Limb (tissue), 2 donors: ENCODE measurements at regions not wholly inside any gene's neighbourhood (a gene's known extent, or its start where the extent isn't known, plus 50 kb on each side); places are given as distances from the start of the nearest gene placed in this dataset.

Experiments
- DNase-seq, 2 donors: peaks; one replicate each; pipeline ENCODE4 v3.0.0-alpha.2; 2016; ENCODE audit errors: extremely low spot score in 2 of 2

- peak in 1 of 2 donors; percentile 5 for DNase-seq
Observed at GRCh38 chr9:7402334-7403027, 397.1 kb downstream of the DMAC1 start.

GRCh38 chr9:7401116-7401515, 398.5 kb downstream of the DMAC1 start:
- no peak for DNase-seq

GRCh38 chr9:7394002-7394774, 405.4 kb downstream of the DMAC1 start:
- no peak for DNase-seq

- no peak for DNase-seq
Observed at GRCh38 chr9:7392148-7392547, 407.4 kb downstream of the DMAC1 start.

- no peak for DNase-seq
Observed at GRCh38 chr9:7388755-7389154, 410.8 kb downstream of the DMAC1 start.

- no peak for DNase-seq
Observed at GRCh38 chr9:7387840-7388239, 411.7 kb downstream of the DMAC1 start.

GRCh38 chr9:7382304-7382703, 417.3 kb downstream of the DMAC1 start:
- peak in 1 of 2 donors; percentile 34 for DNase-seq

GRCh38 chr9:7377489-7377888, 422.1 kb downstream of the DMAC1 start:
- no peak for DNase-seq

GRCh38 chr9:7376833-7377232, 422.7 kb downstream of the DMAC1 start:
- DNase-seq = peak; percentile 46 to 73

GRCh38 chr9:7376213-7376612, 423.4 kb downstream of the DMAC1 start:
- no peak for DNase-seq

- DNase-seq = no peak
Observed at GRCh38 chr9:7375013-7375511, 424.5 kb downstream of the DMAC1 start.

- DNase-seq = peak in 1 of 2 donors; percentile 69
Observed at GRCh38 chr9:7370988-7371387, 428.6 kb downstream of the DMAC1 start.

GRCh38 chr9:7370381-7370780, 429.2 kb downstream of the DMAC1 start:
- DNase-seq = peak in 1 of 2 donors; percentile 27

- DNase-seq = no peak
Observed at GRCh38 chr9:7369384-7369821, 430.2 kb downstream of the DMAC1 start.

- DNase-seq = peak in 1 of 2 donors; percentile 73
Observed at GRCh38 chr9:7368410-7369292, 430.9 kb downstream of the DMAC1 start.

GRCh38 chr9:7367726-7368125, 431.9 kb downstream of the DMAC1 start:
- DNase-seq = no peak

- no peak for DNase-seq
Observed at GRCh38 chr9:7366121-7366520, 433.5 kb downstream of the DMAC1 start.

- no peak for DNase-seq
Observed at GRCh38 chr9:7363777-7364477, 435.7 kb downstream of the DMAC1 start.

- no peak for DNase-seq
Observed at GRCh38 chr9:7360513-7360912, 439.1 kb downstream of the DMAC1 start.

- DNase-seq = no peak
Observed at GRCh38 chr9:7358876-7359275, 440.7 kb downstream of the DMAC1 start.

- no peak for DNase-seq
Observed at GRCh38 chr9:7354704-7355103, 444.9 kb downstream of the DMAC1 start.
